HG02678 (cell line): ENCODE measurements at regions not wholly inside any gene's neighbourhood (a gene's known extent, or its start where the extent isn't known, plus 50 kb on each side); places are given as distances from the start of the nearest gene placed in this dataset.

Experiments used
- ATAC-seq: cut with Tn5 transposase; IDR thresholded peaks from one replicate; pipeline ENCODE4 v1.9.1; 2021; ENCODE audit warnings: mild to moderate bottlenecking, moderate library complexity; ENCODE audit not compliant: unreplicated experiment

- no peak for ATAC-seq
Observed at GRCh38 chr15:92294759-92295158, 98.9 kb upstream of the ST8SIA2 start.

- ATAC-seq, result no peak
Observed at GRCh38 chr15:92304223-92304975, 89.3 kb upstream of the ST8SIA2 start.

- no peak for ATAC-seq
Observed at GRCh38 chr15:92305343-92305742, 88.3 kb upstream of the ST8SIA2 start.

GRCh38 chr15:92306663-92307062 lies 87.0 kb upstream of the ST8SIA2 start:
- no peak for ATAC-seq

- no peak for ATAC-seq
Observed at GRCh38 chr15:92315144-92315543, 78.5 kb upstream of the ST8SIA2 start.

GRCh38 chr15:92315595-92316211 lies 78.0 kb upstream of the ST8SIA2 start:
- no peak for ATAC-seq

- ATAC-seq, result no peak
Observed at GRCh38 chr15:92316586-92317295, 76.9 kb upstream of the ST8SIA2 start.

GRCh38 chr15:92320012-92320699 lies 73.5 kb upstream of the ST8SIA2 start:
- no peak for ATAC-seq

- ATAC-seq, result no peak
Observed at GRCh38 chr15:92322566-92323355, 70.9 kb upstream of the ST8SIA2 start.

GRCh38 chr15:92323525-92323924 lies 70.2 kb upstream of the ST8SIA2 start:
- no peak for ATAC-seq

GRCh38 chr15:92324101-92324963 lies 69.3 kb upstream of the ST8SIA2 start:
- no peak for ATAC-seq

GRCh38 chr15:92326236-92326635 lies 67.4 kb upstream of the ST8SIA2 start:
- ATAC-seq, result no peak

GRCh38 chr15:92327033-92327432 lies 66.6 kb upstream of the ST8SIA2 start:
- no peak for ATAC-seq

- ATAC-seq, result no peak
Observed at GRCh38 chr15:92328207-92328606, 65.5 kb upstream of the ST8SIA2 start.

GRCh38 chr15:92332125-92332899 lies 61.4 kb upstream of the ST8SIA2 start:
- ATAC-seq, result no peak

GRCh38 chr15:92333709-92334108 lies 60.0 kb upstream of the ST8SIA2 start:
- no peak for ATAC-seq

GRCh38 chr15:92336419-92336987 lies 57.2 kb upstream of the ST8SIA2 start:
- no peak for ATAC-seq

- no peak for ATAC-seq
Observed at GRCh38 chr15:92339361-92339760, 54.3 kb upstream of the ST8SIA2 start.
